ENCODE measurements at regions not wholly inside any gene's neighbourhood (a gene's known extent, or its start where the extent isn't known, plus 50 kb on each side); places are given as distances from the start of the nearest gene placed in this dataset.

DNA sequence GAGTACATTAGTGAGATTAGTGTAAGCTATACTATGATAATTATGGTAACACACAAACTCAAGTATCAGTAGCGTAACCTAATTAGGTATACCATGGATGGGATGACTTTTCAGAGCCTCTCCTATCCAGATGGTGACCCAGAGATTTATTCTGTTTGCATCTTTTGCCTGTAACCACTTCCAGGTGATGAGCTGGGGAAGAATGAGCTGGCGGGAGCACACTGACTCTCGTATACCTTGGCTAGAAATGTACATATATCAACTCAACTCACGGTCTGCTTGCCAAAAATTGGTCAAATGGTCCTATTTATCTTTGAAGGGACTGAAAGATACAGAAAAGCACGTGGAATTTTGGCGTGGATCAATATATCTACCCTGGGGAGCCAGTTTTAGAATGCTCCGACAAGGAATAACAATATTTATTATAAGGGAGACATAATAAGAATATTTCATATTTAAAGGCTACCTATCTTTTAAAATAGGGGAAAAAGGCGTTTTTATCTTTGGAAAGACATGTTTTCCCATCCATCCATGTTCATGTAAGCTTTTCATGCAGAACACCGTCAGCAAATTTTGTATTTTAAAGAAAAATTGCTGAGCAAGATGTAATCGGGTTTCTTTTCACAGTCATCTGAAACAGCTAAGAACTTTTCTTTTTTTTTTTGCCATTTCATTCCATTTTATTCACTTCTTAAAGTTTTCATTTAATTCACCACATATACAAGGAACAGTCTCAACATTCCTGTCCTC, 502.6 kb upstream of the CBLB start:
- H3K4me3 ChIP-seq, result no peak overlapping the region
- intact Hi-C loops (cut with DNase I, micrococcal nuclease), result no loop called here
- H3K9me3 ChIP-seq, result no peaks in the 10 kb centered on the region
- ATAC-seq (no peak), DNase-seq (no peak)
- H3K4me1 ChIP-seq (ENCODE audit: low read depth), result no peaks in the 10 kb centered on the region
- no peaks in the 10 kb centered on the region for H3K36me3 ChIP-seq (ENCODE audit: low read depth)
- TF ChIP-seq CTCF (IDR thresholded peaks at IDR 0.05), result no peak

DNA sequence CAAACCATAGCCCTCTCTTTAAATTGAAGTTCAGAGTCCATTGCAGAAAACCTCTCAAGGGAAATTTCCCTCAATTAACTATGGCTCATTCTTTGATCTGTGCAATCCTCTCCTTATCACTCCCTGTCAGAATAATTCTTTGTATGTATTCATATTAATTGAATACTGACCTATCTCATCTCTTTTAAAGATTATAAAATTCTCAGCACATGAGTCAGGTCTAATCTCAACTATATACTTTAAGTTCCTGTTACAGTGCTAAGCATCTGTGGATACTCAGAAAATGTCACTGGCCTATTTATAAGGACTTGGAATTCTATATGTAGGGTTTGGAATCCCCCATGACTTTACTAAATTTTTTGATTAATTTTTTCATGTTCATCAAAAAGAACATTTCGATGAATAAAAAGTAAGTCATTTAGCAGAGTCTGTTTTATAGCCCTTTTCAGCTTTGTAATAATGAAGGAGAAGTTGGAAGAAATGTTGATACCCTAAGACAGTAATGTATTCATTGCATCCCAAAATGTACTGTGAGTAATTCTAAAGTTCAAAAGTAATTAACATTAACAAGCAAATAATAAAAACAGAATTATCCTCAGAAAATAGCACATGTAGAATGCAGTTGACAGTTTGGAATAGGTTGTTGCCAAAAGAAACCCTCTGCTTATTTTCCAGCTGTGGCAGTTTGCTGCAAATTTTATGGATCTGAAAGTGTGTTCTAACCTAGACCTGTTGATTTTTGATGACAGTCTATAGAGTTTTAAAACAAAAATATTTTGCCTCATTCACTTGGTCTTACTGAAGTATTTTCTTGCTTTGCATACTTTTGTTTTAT, 503.4 kb upstream of the CBLB start:
- Histone ChIP-seq H3K9me3 (no peaks in the 10 kb centered on the region), H3K4me3 (no peak overlapping the region), H3K4me1 (ENCODE audit: low read depth) (no peaks in the 10 kb centered on the region), H3K36me3 (ENCODE audit: low read depth) (no peaks in the 10 kb centered on the region)
- ATAC-seq, result no peak
- TF ChIP-seq CTCF (IDR thresholded peaks at IDR 0.05), result no peak
- intact Hi-C loops (cut with DNase I, micrococcal nuclease), result no loop called here
- DNase-seq, result no peak

DNA sequence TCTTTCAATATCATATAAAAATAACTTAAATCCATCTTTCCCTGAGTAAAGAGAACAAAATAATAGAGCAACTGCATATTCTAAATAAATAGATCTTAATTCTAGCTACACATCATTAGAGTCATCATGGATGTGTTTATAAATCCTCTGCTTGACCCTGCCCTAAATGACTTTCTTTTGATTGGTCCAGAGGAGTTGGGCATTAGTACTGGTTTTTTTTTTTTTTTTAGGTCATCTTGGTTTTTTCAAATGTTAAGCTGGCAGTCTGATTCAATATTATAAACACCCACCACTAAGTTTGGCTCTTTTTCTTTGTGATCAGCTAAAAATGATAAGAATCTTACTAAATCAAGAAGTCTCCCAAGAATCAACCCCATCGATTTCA, 504.0 kb upstream of the CBLB start:
- H3K9me3 ChIP-seq, result no peaks in the 10 kb centered on the region
- ATAC-seq (no peak), DNase-seq (no peak)
- no peaks in the 10 kb centered on the region for H3K36me3 ChIP-seq (ENCODE audit: low read depth)
- H3K4me3 ChIP-seq, result no peak overlapping the region
- no peak for TF ChIP-seq CTCF (IDR thresholded peaks at IDR 0.05)
- intact Hi-C loops (cut with DNase I, micrococcal nuclease), result no loop called here
- no peaks in the 10 kb centered on the region for H3K4me1 ChIP-seq (ENCODE audit: low read depth)

DNA sequence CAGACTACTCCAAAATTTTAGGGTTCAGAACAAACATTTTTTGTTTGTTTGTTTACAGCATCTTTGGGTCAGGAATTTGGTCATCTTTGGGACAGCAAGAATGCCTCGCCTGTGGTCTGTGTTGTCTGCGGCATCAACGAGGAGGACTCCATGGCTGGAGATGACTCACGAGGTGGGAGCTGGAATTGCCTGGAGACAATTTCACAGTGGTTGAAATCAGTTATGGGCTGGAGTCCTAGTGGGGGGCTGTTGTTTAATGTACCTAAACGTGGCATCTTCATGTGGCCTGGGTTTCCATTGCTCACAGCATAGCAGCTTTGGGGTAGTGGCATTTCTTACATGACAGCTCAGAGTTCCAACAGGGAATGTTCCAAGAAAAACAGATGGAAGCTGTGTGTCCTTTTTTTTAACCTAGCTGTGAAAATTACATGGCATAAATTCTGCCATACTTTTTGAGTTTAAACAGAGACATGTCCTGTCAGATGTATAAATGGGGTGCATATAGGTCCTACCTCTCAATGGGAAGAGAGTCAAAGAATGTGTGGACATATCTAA, 507.3 kb upstream of the CBLB start:
- no peaks in the 10 kb centered on the region for H3K9me3 ChIP-seq
- H3K36me3 ChIP-seq (ENCODE audit: low read depth), result no peaks in the 10 kb centered on the region
- H3K4me3 ChIP-seq, result no peak overlapping the region
- DNase-seq (no peak), ATAC-seq (no peak)
- intact Hi-C loops (cut with DNase I, micrococcal nuclease), result no loop called here
- H3K4me1 ChIP-seq (ENCODE audit: low read depth), result no peaks in the 10 kb centered on the region
- TF ChIP-seq CTCF (IDR thresholded peaks at IDR 0.05), result no peak

DNA sequence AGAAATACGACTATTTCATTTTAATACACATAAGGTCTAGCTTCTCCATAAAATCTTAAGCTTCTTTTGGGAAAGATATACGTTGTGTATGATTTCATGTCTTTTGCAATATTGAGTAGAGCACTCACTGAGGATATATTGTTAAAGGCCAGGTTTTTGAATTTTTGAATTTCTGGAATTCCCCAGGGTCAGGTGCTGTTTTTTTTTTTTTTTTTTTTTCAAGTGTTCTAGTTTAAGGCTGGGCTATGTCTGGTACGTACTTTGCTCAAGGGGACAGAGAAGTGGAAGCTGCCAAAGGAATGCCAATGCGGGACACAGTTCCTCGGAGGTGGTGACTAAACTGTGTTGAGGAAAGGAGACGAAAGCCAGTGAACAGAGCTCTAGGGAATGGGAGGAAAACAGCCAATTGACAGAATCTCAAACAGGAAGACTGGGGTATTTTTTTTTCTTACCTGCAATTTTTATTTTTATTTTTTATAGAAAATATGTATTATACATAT, 510.5 kb upstream of the CBLB start:
- intact Hi-C loops (cut with DNase I, micrococcal nuclease), result no loop called here
- Histone ChIP-seq H3K4me3 (no peak overlapping the region), H3K36me3 (ENCODE audit: low read depth) (no peaks in the 10 kb centered on the region), H3K4me1 (ENCODE audit: low read depth) (no peaks in the 10 kb centered on the region), H3K9me3 (no peaks in the 10 kb centered on the region)
- DNase-seq (no peak), ATAC-seq (no peak)
- no peak for TF ChIP-seq CTCF (IDR thresholded peaks at IDR 0.05)

Data from mucosa of descending colon (tissue), 3 donors.